Trophoblast cell (in vitro differentiated cells and primary cell): ENCODE measurements at regions not wholly inside any gene's neighbourhood (a gene's known extent, or its start where the extent isn't known, plus 50 kb on each side); places are given as distances from the start of the nearest gene placed in this dataset.

Source experiments
- DNase-seq, 2 donors: peaks; one replicate each; pipeline ENCODE4 v3.0.0-alpha.2; 2016
- H2AFZ ChIP-seq: 2 replicates; pipeline ENCODE4 v1.6.1; 2013; ENCODE audit warnings: low read length, moderate library complexity, mild to moderate bottlenecking; ENCODE audit not compliant: insufficient read depth, poor library complexity
- H2AK5ac ChIP-seq: 2 replicates; pipeline ENCODE4 v1.6.1; 2013; ENCODE audit warnings: mild to moderate bottlenecking, low read length
- H2BK120ac ChIP-seq: 2 replicates; pipeline ENCODE4 v1.6.1; 2013; ENCODE audit warnings: low read length, mild to moderate bottlenecking, moderate library complexity; ENCODE audit not compliant: insufficient read depth, poor library complexity
- H2BK12ac ChIP-seq: 2 replicates; pipeline ENCODE4 v1.6.1; 2013; ENCODE audit warnings: mild to moderate bottlenecking, low read length, moderate library complexity
- H2BK5ac ChIP-seq: 2 replicates; pipeline ENCODE4 v1.6.1; 2013; ENCODE audit warnings: low read length, low read depth, moderate library complexity, mild to moderate bottlenecking; ENCODE audit not compliant: poor library complexity
- H3K14ac ChIP-seq: 2 replicates; pipeline ENCODE4 v1.6.1; 2013; ENCODE audit warnings: mild to moderate bottlenecking, low read length
- H3K18ac ChIP-seq: 2 replicates; pipeline ENCODE4 v1.6.1; 2013; ENCODE audit warnings: mild to moderate bottlenecking, low read length
- H3K23ac ChIP-seq: 2 replicates; pipeline ENCODE4 v1.6.1; 2013; ENCODE audit warnings: low read length
- H3K27ac ChIP-seq: 2 replicates; pipeline ENCODE4 v1.5.1; 2013; ENCODE audit warnings: low read depth, mild to moderate bottlenecking, inconsistent platforms, low read length, moderate library complexity
- H3K27me3 ChIP-seq: 2 replicates; pipeline ENCODE4 v1.6.1; 2013; ENCODE audit warnings: inconsistent platforms, mild to moderate bottlenecking, low read length, moderate library complexity; ENCODE audit not compliant: insufficient read depth
- H3K36me3 ChIP-seq, 2 experiments: 1 replicate in 1 of 2; 2 replicates in 1 of 2; pipeline ENCODE4 v1.6.1; 2013; ENCODE audit warnings: low read length in 2 of 2, mild to moderate bottlenecking in 2 of 2, moderate library complexity in 1 of 2; ENCODE audit not compliant: insufficient read depth in 2 of 2, control insufficient read depth in 1 of 2
- H3K4ac ChIP-seq: 2 replicates; pipeline ENCODE4 v1.6.1; 2013; ENCODE audit warnings: low read depth, mild to moderate bottlenecking, low read length, moderate library complexity
- H3K4me1 ChIP-seq, 2 experiments: 1 replicate in 1 of 2; 2 replicates in 1 of 2; pipeline ENCODE4 v1.6.1; 2013; ENCODE audit warnings: low read length in 2 of 2, mild to moderate bottlenecking in 2 of 2, moderate library complexity in 1 of 2; ENCODE audit not compliant: insufficient read depth in 2 of 2, control insufficient read depth in 1 of 2
- H3K4me2 ChIP-seq: 2 replicates; pipeline ENCODE4 v1.6.1; 2013; ENCODE audit warnings: inconsistent platforms, mild to moderate bottlenecking, low read length, moderate library complexity
- H3K4me3 ChIP-seq: 2 replicates; pipeline ENCODE4 v1.5.1; 2013; ENCODE audit warnings: mild to moderate bottlenecking, low read depth, low read length, inconsistent platforms
- H3K79me1 ChIP-seq: one replicate; pipeline ENCODE4 v1.6.1; 2013; ENCODE audit warnings: low read length
- H3K79me2 ChIP-seq: 2 replicates; pipeline ENCODE4 v1.6.1; 2013; ENCODE audit warnings: low read length, mild to moderate bottlenecking; ENCODE audit not compliant: control insufficient read depth, insufficient read depth, poor library complexity
- H3K9ac ChIP-seq: 2 replicates; pipeline ENCODE4 v1.6.1; 2013; ENCODE audit warnings: mild to moderate bottlenecking, low read length
- H3K9me3 ChIP-seq: 2 replicates; pipeline ENCODE4 v1.6.1; 2013; ENCODE audit warnings: low read depth, mild to moderate bottlenecking, control low read depth, inconsistent platforms, low read length; ENCODE audit not compliant: insufficient read depth
- H4K12ac ChIP-seq: 2 replicates; pipeline ENCODE4 v1.6.1; 2013; ENCODE audit warnings: low read depth, mild to moderate bottlenecking, low read length, moderate library complexity
- H4K8ac ChIP-seq: 2 replicates; pipeline ENCODE4 v1.6.1; 2013; ENCODE audit warnings: low read depth, mild to moderate bottlenecking, low read length, moderate library complexity
- H4K91ac ChIP-seq: one replicate; pipeline ENCODE4 v1.6.1; 2013; ENCODE audit warnings: low read depth, mild to moderate bottlenecking, low read length, moderate library complexity
- WGBS: extraction: QIAGEN DNeasy Blood & Tissue Kit; methylation state at CpG from one replicate; pipeline ENCODE4 v1.1.7; 2013; ENCODE audit warnings: missing lambda C conversion rate; ENCODE audit not compliant: insufficient read length, insufficient coverage; ENCODE audit errors: extremely low coverage; 5-methylcytosine and 5-hydroxymethylcytosine counted together

- Histone ChIP-seq H3K4me3 (no peak overlapping the region), H2AFZ (no peak overlapping the region), H2BK12ac (no peak overlapping the region), H4K12ac (no peak overlapping the region), H3K14ac (no peak overlapping the region), H3K18ac (no peak overlapping the region), H3K27me3 (no peaks in the 10 kb centered on the region), H3K9ac (no peak overlapping the region), H3K79me2 (no peaks in the 10 kb centered on the region), H2BK120ac (no peak overlapping the region), H2BK5ac (no peak overlapping the region), H3K79me1 (no peaks in the 10 kb centered on the region), H4K91ac (no peak overlapping the region), H3K4ac (no peak overlapping the region), H3K9me3 (no peaks in the 10 kb centered on the region), H3K23ac (no peak overlapping the region), H3K4me2 (no peak overlapping the region), H4K8ac (no peak overlapping the region), H3K27ac (no peak overlapping the region), H3K4me1 (no peaks in the 10 kb centered on the region), H2AK5ac (no peak overlapping the region), H3K36me3 (no peaks in the 10 kb centered on the region)
- WGBS, result no CpG with 5 or more reads among the region's 2 CpGs
- DNase-seq, result no peak
Observed at GRCh38 chr6:85143676-85144075, 306.2 kb upstream of the NT5E start.

GRCh38 chr6:85137865-85138264 lies 312.0 kb upstream of the NT5E start:
- Histone ChIP-seq H3K4me2 (no peak overlapping the region), H2BK12ac (no peak overlapping the region), H3K27me3 (no peaks in the 10 kb centered on the region), H2BK120ac (no peak overlapping the region), H3K79me2 (no peaks in the 10 kb centered on the region), H3K23ac (no peak overlapping the region), H4K91ac (no peak overlapping the region), H4K8ac (no peak overlapping the region), H2BK5ac (no peak overlapping the region), H2AFZ (no peak overlapping the region), H4K12ac (no peak overlapping the region), H3K4me3 (no peak overlapping the region), H3K9ac (no peak overlapping the region), H3K79me1 (no peaks in the 10 kb centered on the region), H3K18ac (no peak overlapping the region), H2AK5ac (no peak overlapping the region), H3K27ac (no peak overlapping the region), H3K36me3 (no peaks in the 10 kb centered on the region), H3K4ac (no peak overlapping the region), H3K4me1 (no peaks in the 10 kb centered on the region), H3K9me3 (no peaks in the 10 kb centered on the region), H3K14ac (no peak overlapping the region)
- no CpG with 5 or more reads among the region's 1 CpG for WGBS
- DNase-seq, result no peak

GRCh38 chr6:85136310-85136709 lies 313.6 kb upstream of the NT5E start:
- no peak for DNase-seq
- no peak overlapping the region for H3K18ac ChIP-seq
- WGBS, result no CpG with 5 or more reads among the region's 3 CpGs

GRCh38 chr6:85135376-85136094 lies 314.3 kb upstream of the NT5E start:
- no CpG with 5 or more reads among the region's 1 CpG for WGBS
- no peak overlapping the region for H2BK5ac ChIP-seq
- H3K4me3 ChIP-seq, result no peak overlapping the region
- H3K23ac ChIP-seq, result no peak overlapping the region
- H3K4me2 ChIP-seq, result no peak overlapping the region
- H3K9ac ChIP-seq, result no peak overlapping the region
- no peaks in the 10 kb centered on the region for H3K36me3 ChIP-seq
- H3K27me3 ChIP-seq, result no peaks in the 10 kb centered on the region
- no peak overlapping the region for H3K18ac ChIP-seq
- H2BK120ac ChIP-seq, result no peak overlapping the region
- H3K4ac ChIP-seq, result no peak overlapping the region
- peak in 1 of 2 donors; percentile 26 for DNase-seq
- no peaks in the 10 kb centered on the region for H3K79me1 ChIP-seq
- no peak overlapping the region for H4K8ac ChIP-seq
- H4K91ac ChIP-seq, result no peak overlapping the region
- H2AFZ ChIP-seq, result no peak overlapping the region
- no peaks in the 10 kb centered on the region for H3K4me1 ChIP-seq
- no peak overlapping the region for H3K27ac ChIP-seq
- no peak overlapping the region for H2BK12ac ChIP-seq
- H3K79me2 ChIP-seq, result no peaks in the 10 kb centered on the region
- no peak overlapping the region for H2AK5ac ChIP-seq
- H4K12ac ChIP-seq, result no peak overlapping the region
- no peaks in the 10 kb centered on the region for H3K9me3 ChIP-seq
- no peak overlapping the region for H3K14ac ChIP-seq

More at GRCh38 chr6:85136310-85136709, 313.6 kb upstream of the NT5E start:
- no peak overlapping the region for H3K4me3 ChIP-seq
- no peaks in the 10 kb centered on the region for H3K79me1 ChIP-seq
- H4K91ac ChIP-seq, result no peak overlapping the region
- no peaks in the 10 kb centered on the region for H3K4me1 ChIP-seq
- no peak overlapping the region for H3K9ac ChIP-seq
- no peak overlapping the region for H3K14ac ChIP-seq
- no peak overlapping the region for H4K12ac ChIP-seq
- H3K27ac ChIP-seq, result no peak overlapping the region
- H2BK120ac ChIP-seq, result no peak overlapping the region
- H2BK12ac ChIP-seq, result no peak overlapping the region
- no peaks in the 10 kb centered on the region for H3K36me3 ChIP-seq
- H2AK5ac ChIP-seq, result no peak overlapping the region
- no peaks in the 10 kb centered on the region for H3K27me3 ChIP-seq
- no peak overlapping the region for H3K4me2 ChIP-seq
- H2AFZ ChIP-seq, result no peak overlapping the region
- no peak overlapping the region for H2BK5ac ChIP-seq
- no peak overlapping the region for H3K23ac ChIP-seq
- no peaks in the 10 kb centered on the region for H3K79me2 ChIP-seq
- H3K9me3 ChIP-seq, result no peaks in the 10 kb centered on the region
- no peak overlapping the region for H3K4ac ChIP-seq
- no peak overlapping the region for H4K8ac ChIP-seq
